IMR-90 (cell line): ENCODE measurements at regions not wholly inside any gene's neighbourhood (a gene's known extent, or its start where the extent isn't known, plus 50 kb on each side); places are given as distances from the start of the nearest gene placed in this dataset.
A peak's percentile ranks its signal among the peaks of the same experiment; 100 is the strongest.

Experiments used
- ATAC-seq: fragments of 200-7000 bp; cut with Tn5 transposase; 2 replicates; pipeline ENCODE4 v1.9.1; 2020; ENCODE audit warnings: low read depth, mild to moderate bottlenecking, moderate library complexity
- BruUV-seq: library from RNA; stranded (reverse); fragments of 400-500 nt; replicated peaks from 2 replicates; lab custom pipeline; 2021; lab: Mats Ljungman, UMichigan
- CTCF ChIA-PET: fragments of 300-600 bp; formaldehyde crosslinking; extraction: SDS; loops from one replicate; lab custom pipeline; 2021; ENCODE audit warnings: antibody characterized with exemption; lab: Yijun Ruan, JAX
- POLR2A ChIA-PET: fragments of 300-600 bp; sonication (Branson Sonifier 250); formaldehyde crosslinking; loops from one replicate; lab custom pipeline; 2022; ENCODE audit warnings: antibody characterized with exemption; ENCODE audit not compliant: unreplicated experiment; lab: Charles Lee
- DNase-seq: peaks from one replicate; pipeline ENCODE4 v3.0.0; 2013
- H2AFZ ChIP-seq: replicated peaks from 2 replicates; pipeline ENCODE3; 2013; ENCODE audit warnings: low read length, mild to moderate bottlenecking; ENCODE audit not compliant: poor library complexity
- H2AK5ac ChIP-seq: 2 replicates; pipeline ENCODE4 v1.6.1; 2013; ENCODE audit warnings: low read depth, low read length, inconsistent platforms
- H2AK9ac ChIP-seq: replicated peaks from 2 replicates; pipeline ENCODE3; 2013; ENCODE audit warnings: mild to moderate bottlenecking, low read depth, low read length, moderate library complexity; ENCODE audit not compliant: poor library complexity
- H2BK120ac ChIP-seq: 2 replicates; pipeline ENCODE4 v1.6.1; 2013; ENCODE audit warnings: low read depth, low read length, inconsistent platforms
- H2BK15ac ChIP-seq: 3 replicates; pipeline ENCODE4 v1.6.1; 2013; ENCODE audit warnings: low read depth, low read length, inconsistent platforms
- H2BK20ac ChIP-seq: 2 replicates; pipeline ENCODE4 v1.6.1; 2013; ENCODE audit warnings: low read depth, mild to moderate bottlenecking, inconsistent platforms, low read length, moderate library complexity
- H2BK5ac ChIP-seq: 2 replicates; pipeline ENCODE4 v1.6.1; 2013; ENCODE audit warnings: mild to moderate bottlenecking, low read depth, low read length, inconsistent platforms; ENCODE audit not compliant: poor library complexity, severe bottlenecking
- H3K14ac ChIP-seq: replicated peaks from 2 replicates; pipeline ENCODE4 v1.6.1; 2013; ENCODE audit warnings: low read depth, low read length, inconsistent platforms
- H3K18ac ChIP-seq: 2 replicates; pipeline ENCODE4 v1.6.1; 2013; ENCODE audit warnings: low read depth, low read length, control low read depth
- H3K23ac ChIP-seq: 2 replicates; pipeline ENCODE4 v1.6.1; 2013; ENCODE audit warnings: low read depth, low read length, inconsistent platforms
- H3K27ac ChIP-seq: 2 replicates; pipeline ENCODE4 v1.5.1; 2013; ENCODE audit warnings: mild to moderate bottlenecking, control low read depth, low read length; ENCODE audit not compliant: insufficient read depth
- H3K27me3 ChIP-seq: 2 replicates; pipeline ENCODE4 v1.6.1; 2013; ENCODE audit warnings: low read length; ENCODE audit not compliant: control insufficient read depth, insufficient read depth
- H3K36me3 ChIP-seq: 2 replicates; pipeline ENCODE4 v1.6.1; 2013; ENCODE audit warnings: low read length, mixed read lengths; ENCODE audit not compliant: control insufficient read depth, insufficient read depth
- H3K4ac ChIP-seq: 2 replicates; pipeline ENCODE4 v1.6.1; 2013; ENCODE audit warnings: low read depth, low read length, inconsistent platforms
- H3K4me1 ChIP-seq: 2 replicates; pipeline ENCODE4 v1.6.1; 2013; ENCODE audit warnings: low read length, mixed read lengths; ENCODE audit not compliant: control insufficient read depth, insufficient read depth
- H3K4me2 ChIP-seq: 2 replicates; pipeline ENCODE4 v1.6.1; 2013; ENCODE audit warnings: low read depth, mild to moderate bottlenecking, control low read depth, low read length, moderate library complexity
- H3K4me3 ChIP-seq: 2 replicates; pipeline ENCODE4 v1.5.1; 2013; ENCODE audit warnings: low read depth, mild to moderate bottlenecking, control low read depth, low read length, moderate library complexity; ENCODE audit not compliant: insufficient read depth
- H3K56ac ChIP-seq: 2 replicates; pipeline ENCODE4 v1.6.1; 2013; ENCODE audit warnings: low read length, inconsistent platforms; ENCODE audit not compliant: insufficient read depth; ENCODE audit errors: extremely low read depth
- H3K79me1 ChIP-seq, 2 experiments: 2 replicates each; pipeline ENCODE4 v1.6.1; 2013; ENCODE audit warnings: low read length in 2 of 2, inconsistent platforms in 1 of 2, low read depth in 1 of 2
- H3K9ac ChIP-seq: 2 replicates; pipeline ENCODE4 v1.6.1; 2013; ENCODE audit warnings: low read depth, low read length, control low read depth
- H3K9me1 ChIP-seq: 2 replicates; pipeline ENCODE4 v1.6.1; 2013; ENCODE audit warnings: low read length, inconsistent platforms; ENCODE audit not compliant: insufficient read depth
- H3K9me3 ChIP-seq: 2 replicates; pipeline ENCODE4 v1.6.1; 2013; ENCODE audit warnings: low read length; ENCODE audit not compliant: control insufficient read depth, insufficient read depth
- H4K20me1 ChIP-seq: 2 replicates; pipeline ENCODE4 v1.6.1; 2013; ENCODE audit warnings: low read length, inconsistent platforms; ENCODE audit not compliant: insufficient read depth
- H4K5ac ChIP-seq: 2 replicates; pipeline ENCODE4 v1.6.1; 2013; ENCODE audit warnings: mild to moderate bottlenecking, low read depth, low read length, control low read depth
- H4K8ac ChIP-seq, 2 experiments: 2 replicates each; pipeline ENCODE4 v1.6.1; 2013; ENCODE audit warnings: low read depth in 2 of 2, low read length in 2 of 2, control low read depth in 1 of 2, inconsistent platforms in 1 of 2
- H4K91ac ChIP-seq: 2 replicates; pipeline ENCODE4 v1.6.1; 2013; ENCODE audit warnings: low read depth, low read length, inconsistent platforms; ENCODE audit not compliant: insufficient read depth
- BHLHE40 ChIP-seq: fragments of 150-350 bp; IDR thresholded peaks from 2 replicates; pipeline ENCODE4 v1.6.1; 2016; ENCODE audit warnings: mild to moderate bottlenecking, low read depth, low read length
- CEBPB ChIP-seq: IDR thresholded peaks from 2 replicates; pipeline ENCODE4 v1.6.1; 2012; ENCODE audit warnings: low read depth, low read length, improper control_type of control experiment
- CHD1 ChIP-seq: IDR thresholded peaks from 2 replicates; pipeline ENCODE4 v1.6.1; 2012; ENCODE audit warnings: low read depth, low read length, improper control_type of control experiment
- CTCF ChIP-seq: conservative IDR thresholded peaks from 2 replicates; pipeline ENCODE4 v1.5.1; 2012; ENCODE audit warnings: mild to moderate bottlenecking, low read depth, low read length, improper control_type of control experiment
- ELK1 ChIP-seq: fragments of 150-350 bp; IDR thresholded peaks from 2 replicates; pipeline ENCODE4 v1.6.1; 2016; ENCODE audit warnings: low read depth, mild to moderate bottlenecking, low read length, moderate library complexity, borderline replicate concordance
- FOS ChIP-seq: fragments of 150-350 bp; IDR thresholded peaks from 2 replicates; pipeline ENCODE4 v1.6.1; 2016; ENCODE audit warnings: low read depth, low read length
- MAZ ChIP-seq: IDR thresholded peaks from 2 replicates; pipeline ENCODE4 v1.6.1; 2012; ENCODE audit warnings: low read depth, mild to moderate bottlenecking, low read length, improper control_type of control experiment, moderate library complexity, borderline replicate concordance
- MXI1 ChIP-seq: IDR thresholded peaks from 2 replicates; pipeline ENCODE4 v1.6.1; 2012; ENCODE audit warnings: low read depth, mild to moderate bottlenecking, low read length, moderate library complexity, borderline replicate concordance
- NFE2L2 ChIP-seq: fragments of 150-350 bp; IDR thresholded peaks from 2 replicates; pipeline ENCODE4 v1.6.1; 2016; ENCODE audit warnings: low read depth, mild to moderate bottlenecking, low read length
- POLR2A ChIP-seq: IDR thresholded peaks from 2 replicates; pipeline ENCODE4 v1.6.1; 2012; ENCODE audit warnings: mild to moderate bottlenecking, low read depth, low read length
- RAD21 ChIP-seq: IDR thresholded peaks from 2 replicates; pipeline ENCODE4 v1.6.1; 2012; ENCODE audit warnings: low read length, improper control_type of control experiment
- RCOR1 ChIP-seq: IDR thresholded peaks from 2 replicates; pipeline ENCODE4 v1.6.1; 2012; ENCODE audit warnings: mild to moderate bottlenecking, low read length, improper control_type of control experiment; ENCODE audit not compliant: insufficient replicate concordance
- SMC3 ChIP-seq: fragments of 150-350 bp; IDR thresholded peaks from 2 replicates; pipeline ENCODE4 v1.6.1; 2016; ENCODE audit warnings: low read depth, mild to moderate bottlenecking, antibody characterized with exemption, low read length, moderate library complexity
- WGBS, 2 experiments: methylation state at CpG; one replicate each; pipeline versions ENCODE4 v1.1.5 to v1.1.7; 2013; ENCODE audit warnings: missing lambda C conversion rate in 2 of 2; ENCODE audit not compliant: insufficient read length in 1 of 2; ENCODE audit errors: extremely low coverage in 2 of 2; 5-methylcytosine and 5-hydroxymethylcytosine counted together
- dilution Hi-C: fragments of 300-500 bp; cut with HindIII; formaldehyde crosslinking; loops from one replicate; pipeline ENCODE4 v1.14.3; 2018; ENCODE audit warnings: low sequenced_read_pairs; ENCODE audit not compliant: unreplicated experiment
- in situ Hi-C: fragments of 300-500 bp; cut with MboI; formaldehyde crosslinking; loops from 3 replicates; pipeline ENCODE4 v1.14.3; 2019; ENCODE audit warnings: low sequenced_read_pairs, inconsistent platforms, mixed read lengths
- intact Hi-C: fragments of 100-400 bp; cut with micrococcal nuclease; formaldehyde crosslinking; loops from 2 replicates; pipeline ENCODE4 v1.10.0; 2022

GRCh38 chr10:78699971-78700370 lies 368.8 kb upstream of the ZMIZ1 start:
- H3K4me3 ChIP-seq = no peak overlapping the region
- DNase-seq (no peak), ATAC-seq (no peak)
- H3K4ac ChIP-seq = no peak overlapping the region
- BruUV-seq = no TSS peak
- no peak overlapping the region for H2BK5ac ChIP-seq
- dilution Hi-C loops (no loop called here), intact Hi-C loops (no loop called here), in situ Hi-C loops (no loop called here)
- no peak overlapping the region for H2AFZ ChIP-seq
- H3K18ac ChIP-seq = no peak overlapping the region
- no peaks in the 10 kb centered on the region for H3K9me3 ChIP-seq
- peaks cover 13% of the 10 kb centered on the region; the same call in 1 of the 2 replicates for H3K9me1 ChIP-seq
- H3K56ac ChIP-seq = no peak overlapping the region
- H4K91ac ChIP-seq = no peak overlapping the region
- ChIA-PET POLR2A (no interaction called here), CTCF (no interaction called here)
- no peak overlapping the region for H3K27ac ChIP-seq
- peak overlapping the region; percentile 31; the same call in 1 of the 2 replicates for H2AK5ac ChIP-seq
- no peak overlapping the region for H4K5ac ChIP-seq
- H2BK120ac ChIP-seq = no peak overlapping the region
- no peak overlapping the region for H3K14ac ChIP-seq
- H3K79me1 ChIP-seq = no peaks in the 10 kb centered on the region
- WGBS, 2 experiments = no CpG with 5 or more reads among the region's 3 CpGs
- H3K4me2 ChIP-seq = no peak overlapping the region
- H3K36me3 ChIP-seq = no peaks in the 10 kb centered on the region
- H2AK9ac ChIP-seq = no peak overlapping the region
- H3K4me1 ChIP-seq = peaks cover 2% of the 10 kb centered on the region; the same call in 1 of the 2 replicates
- H3K23ac ChIP-seq = no peak overlapping the region
- no peak overlapping the region for H2BK15ac ChIP-seq
- H3K27me3 ChIP-seq = peaks cover 11% of the 10 kb centered on the region
- TF ChIP-seq POLR2A (no peak), RCOR1 (no peak), MXI1 (no peak), SMC3 (no peak), CHD1 (no peak), NFE2L2 (no peak), MAZ (no peak), FOS (no peak), CTCF (no peak), BHLHE40 (no peak), ELK1 (no peak), CEBPB (no peak), RAD21 (no peak)
- H3K9ac ChIP-seq = no peak overlapping the region
- no peak overlapping the region for H2BK20ac ChIP-seq
- no peaks in the 10 kb centered on the region for H4K20me1 ChIP-seq
- H4K8ac ChIP-seq = no peak overlapping the region
